NCI-H345 treated with DMSO at 0.1 percent for 48 hours (cell line): ENCODE measurements at regions not wholly inside any gene's neighbourhood (a gene's known extent, or its start where the extent isn't known, plus 50 kb on each side); places are given as distances from the start of the nearest gene placed in this dataset.

Experiments
- DNase-seq: peaks from one replicate; lab custom pipeline; 2025; ENCODE audit not compliant: unreplicated experiment; lab: John Stamatoyannopoulos, UW

GRCh38 chr1:165034136-165034809 is 322.2 kb downstream of the LMX1A start:
- DNase-seq, result no peak

GRCh38 chr1:165031001-165031400 is 325.5 kb downstream of the LMX1A start:
- DNase-seq, result no peak

- no peak for DNase-seq
Observed at GRCh38 chr1:165025805-165026204, 330.7 kb downstream of the LMX1A start.

- no peak for DNase-seq
Observed at GRCh38 chr1:165014753-165015152, 341.8 kb downstream of the LMX1A start.

GRCh38 chr1:165011991-165012531 is 344.5 kb downstream of the LMX1A start:
- no peak for DNase-seq

GRCh38 chr1:165011186-165011585 is 345.3 kb downstream of the LMX1A start:
- DNase-seq, result no peak

- no peak for DNase-seq
Observed at GRCh38 chr1:165010418-165011070, 346.0 kb downstream of the LMX1A start.

GRCh38 chr1:165006831-165007230 is 349.7 kb downstream of the LMX1A start:
- no peak for DNase-seq

GRCh38 chr1:164999146-164999545 is 357.4 kb downstream of the LMX1A start:
- no peak for DNase-seq

- DNase-seq, result no peak
Observed at GRCh38 chr1:164991763-164992314, 364.7 kb downstream of the LMX1A start.

GRCh38 chr1:164983023-164983650 is 373.4 kb downstream of the LMX1A start:
- DNase-seq, result no peak

- no peak for DNase-seq
Observed at GRCh38 chr1:164982545-164982944, 374.0 kb downstream of the LMX1A start.

- DNase-seq, result no peak
Observed at GRCh38 chr1:164977561-164977960, 379.0 kb downstream of the LMX1A start.

GRCh38 chr1:164971921-164972415 is 384.5 kb downstream of the LMX1A start:
- peak; percentile 68 for DNase-seq

GRCh38 chr1:164971391-164971790 is 385.1 kb downstream of the LMX1A start:
- no peak for DNase-seq

GRCh38 chr1:164969253-164969652 is 387.3 kb downstream of the LMX1A start:
- DNase-seq, result no peak

GRCh38 chr1:164967300-164967699 is 389.2 kb downstream of the LMX1A start:
- no peak for DNase-seq

- no peak for DNase-seq
Observed at GRCh38 chr1:164961715-164962114, 394.8 kb downstream of the LMX1A start.

GRCh38 chr1:164958982-164959768 is 397.3 kb downstream of the LMX1A start:
- DNase-seq, result no peak

- no peak for DNase-seq
Observed at GRCh38 chr1:164953815-164954214, 394.8 kb downstream of the PBX1 start.

GRCh38 chr1:164953098-164953497 is 394.1 kb downstream of the PBX1 start:
- no peak for DNase-seq
